AG08395 (cell line): ENCODE measurements at regions not wholly inside any gene's neighbourhood (a gene's known extent, or its start where the extent isn't known, plus 50 kb on each side); places are given as distances from the start of the nearest gene placed in this dataset.

Experiments
- DNase-seq: peaks from one replicate; pipeline ENCODE4 v3.0.0; 2012; ENCODE audit warnings: mixed read lengths, low spot score

GRCh38 chr10:130658687-130659290 is 522.6 kb downstream of the GLRX3 start:
- no peak for DNase-seq

- no peak for DNase-seq
These were observed 523.3 kb downstream of the GLRX3 start for GRCh38 chr10:130659528-130659927.

DNA sequence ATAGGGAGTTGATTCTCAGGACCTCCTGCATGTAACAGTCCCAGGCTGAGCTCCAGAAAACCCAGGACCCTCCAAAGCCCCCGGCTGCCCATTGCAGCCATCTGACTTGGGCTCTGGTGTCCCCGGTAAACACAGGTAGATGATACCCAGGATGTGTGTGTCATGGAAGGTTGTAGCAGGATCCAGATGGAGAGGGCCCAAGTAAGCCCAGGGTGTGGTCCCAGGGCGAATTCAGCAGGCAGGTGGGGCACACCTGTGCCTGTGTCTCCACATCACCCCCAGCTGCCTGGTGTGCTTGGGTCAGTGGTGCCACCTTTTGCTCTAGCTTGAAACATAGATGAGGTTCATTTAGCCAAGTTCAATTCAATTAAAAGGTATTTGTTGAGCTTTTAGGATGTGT is 524.1 kb downstream of the GLRX3 start:
- no peak for DNase-seq

DNA sequence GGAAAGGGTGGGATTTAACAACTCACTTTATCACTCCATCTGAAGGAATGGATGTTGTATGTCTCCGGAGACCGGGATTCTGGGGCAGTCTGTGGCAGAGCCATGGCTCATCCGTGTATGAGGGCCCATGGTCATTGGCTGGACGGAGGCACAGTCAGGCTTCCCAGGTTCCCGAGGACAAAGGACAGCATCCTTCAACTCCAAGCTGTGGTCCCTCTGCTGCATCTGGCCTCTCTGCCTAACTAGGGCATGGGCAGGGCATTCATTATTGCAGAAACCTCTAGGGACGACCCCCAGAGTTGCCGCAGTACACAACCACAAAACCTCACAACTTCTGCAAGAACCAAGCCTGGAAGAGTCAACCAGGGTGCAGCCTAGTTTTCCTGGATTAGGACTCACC is 525.2 kb downstream of the GLRX3 start:
- no peak for DNase-seq

GRCh38 chr10:130662775-130663174 is 526.6 kb downstream of the GLRX3 start:
- no peak for DNase-seq

DNA sequence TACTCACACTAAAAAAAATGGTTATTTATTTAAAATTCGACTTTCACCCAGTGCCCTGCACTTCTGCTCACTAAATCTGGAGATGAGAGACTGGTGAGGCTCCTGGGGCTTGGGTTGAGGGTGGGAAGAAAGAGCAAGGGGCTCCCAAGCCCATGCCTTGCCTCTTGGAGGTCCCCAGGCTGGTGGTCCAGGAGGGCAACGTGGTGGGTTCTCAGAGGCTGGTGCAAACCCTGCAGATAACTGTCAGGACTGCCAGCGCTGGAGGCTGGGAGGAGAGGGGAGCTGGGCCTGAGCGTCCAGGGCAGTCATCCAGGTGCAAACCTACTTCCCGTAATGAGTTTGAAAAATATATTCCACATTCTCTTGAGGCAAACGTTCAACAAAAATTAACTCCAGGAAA is 528.3 kb downstream of the GLRX3 start:
- no peak for DNase-seq

- no peak for DNase-seq
These were observed 530.0 kb downstream of the GLRX3 start for GRCh38 chr10:130666215-130666614.

- DNase-seq, result no peak
These were observed 550.6 kb downstream of the GLRX3 start for GRCh38 chr10:130686689-130687300.

DNA sequence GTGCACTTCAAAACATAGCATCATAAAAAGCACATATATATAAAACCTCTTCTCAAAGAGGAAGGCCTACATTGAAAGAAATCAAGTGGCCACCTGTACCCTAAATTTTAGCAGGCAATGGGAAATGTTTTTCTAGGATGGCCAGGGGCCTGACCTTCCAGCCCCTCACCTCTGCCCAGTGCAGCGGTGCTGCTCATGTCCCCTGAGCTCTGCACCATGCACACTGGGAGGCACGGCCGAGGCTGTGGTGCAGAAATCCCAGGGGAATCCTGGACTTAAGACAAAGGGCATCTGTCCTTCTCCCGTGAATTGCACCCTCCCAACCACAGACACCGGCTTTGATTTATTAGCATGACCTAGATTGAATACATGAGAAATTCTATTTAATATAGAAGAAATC is 551.4 kb downstream of the GLRX3 start:
- DNase-seq, result no peak

GRCh38 chr10:130689743-130690626 is 553.8 kb downstream of the GLRX3 start:
- DNase-seq, result no peak

GRCh38 chr10:130691776-130692175 is 555.6 kb downstream of the GLRX3 start:
- no peak for DNase-seq

DNA sequence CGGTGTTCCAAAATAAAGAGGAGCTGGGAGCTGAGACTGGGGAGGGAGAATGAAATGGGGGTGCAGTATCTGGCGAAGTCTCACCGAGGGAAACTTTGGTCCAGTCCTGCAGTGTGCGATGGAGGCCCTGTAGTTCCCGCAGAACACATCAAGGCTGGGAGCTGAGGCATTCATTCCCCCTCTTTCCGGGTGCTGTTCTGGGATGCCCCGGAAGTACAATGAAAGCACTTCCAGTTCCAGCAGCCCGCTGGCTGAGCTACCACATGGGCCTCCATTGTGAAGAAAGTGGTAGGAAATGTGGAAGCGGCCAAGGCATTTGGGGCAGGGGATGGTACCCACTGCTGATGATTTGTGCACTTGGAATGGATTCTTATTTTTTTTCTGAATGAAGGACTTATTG is 560.7 kb downstream of the GLRX3 start:
- no peak for DNase-seq

- no peak for DNase-seq
These were observed 571.3 kb downstream of the GLRX3 start for GRCh38 chr10:130707389-130707979.

GRCh38 chr10:130708465-130709070 is 572.4 kb downstream of the GLRX3 start:
- DNase-seq, result no peak

DNA sequence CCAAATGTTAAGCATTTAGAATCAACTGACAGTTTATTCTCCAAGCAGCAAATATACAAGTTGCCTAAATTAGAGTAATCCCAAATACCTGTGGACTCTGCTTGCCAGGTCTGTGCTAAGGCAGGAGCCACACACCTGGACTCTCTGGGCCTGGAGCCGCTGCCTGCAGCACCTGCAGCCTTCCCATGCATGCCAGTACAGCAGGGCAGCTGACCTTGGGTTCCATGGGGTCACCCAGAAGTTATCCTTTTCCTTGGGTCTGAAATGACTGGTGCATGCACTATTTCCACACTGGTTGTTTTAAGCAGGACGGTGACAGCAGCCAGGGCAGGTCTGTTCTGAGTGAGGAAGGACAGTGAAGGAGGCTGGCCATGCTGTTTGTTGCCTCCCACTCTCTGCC is 573.2 kb downstream of the GLRX3 start:
- no peak for DNase-seq

- no peak for DNase-seq
These were observed 574.9 kb downstream of the GLRX3 start for GRCh38 chr10:130711072-130711471.

- no peak for DNase-seq
These were observed 576.9 kb downstream of the GLRX3 start for GRCh38 chr10:130713135-130713534.

DNA sequence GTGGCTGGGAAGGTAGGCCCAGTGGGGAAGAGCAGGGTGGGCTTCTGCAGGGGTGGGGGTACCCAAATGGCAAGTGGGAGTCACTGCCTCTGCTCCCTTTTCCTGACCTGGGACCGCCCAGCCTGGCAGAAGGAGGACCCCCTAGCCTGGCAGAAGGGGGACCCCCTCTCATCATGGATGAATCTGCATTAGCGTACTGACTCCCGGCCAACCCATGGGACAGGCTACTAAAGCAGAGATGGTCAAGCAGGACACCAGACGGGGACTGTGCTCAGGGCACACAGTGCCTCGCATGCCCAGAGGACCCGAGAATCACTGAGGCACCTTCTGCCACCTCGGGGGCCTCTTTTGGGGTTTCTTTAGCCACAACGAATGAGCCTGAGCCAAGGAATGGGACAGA is 577.5 kb downstream of the GLRX3 start:
- no peak for DNase-seq

DNA sequence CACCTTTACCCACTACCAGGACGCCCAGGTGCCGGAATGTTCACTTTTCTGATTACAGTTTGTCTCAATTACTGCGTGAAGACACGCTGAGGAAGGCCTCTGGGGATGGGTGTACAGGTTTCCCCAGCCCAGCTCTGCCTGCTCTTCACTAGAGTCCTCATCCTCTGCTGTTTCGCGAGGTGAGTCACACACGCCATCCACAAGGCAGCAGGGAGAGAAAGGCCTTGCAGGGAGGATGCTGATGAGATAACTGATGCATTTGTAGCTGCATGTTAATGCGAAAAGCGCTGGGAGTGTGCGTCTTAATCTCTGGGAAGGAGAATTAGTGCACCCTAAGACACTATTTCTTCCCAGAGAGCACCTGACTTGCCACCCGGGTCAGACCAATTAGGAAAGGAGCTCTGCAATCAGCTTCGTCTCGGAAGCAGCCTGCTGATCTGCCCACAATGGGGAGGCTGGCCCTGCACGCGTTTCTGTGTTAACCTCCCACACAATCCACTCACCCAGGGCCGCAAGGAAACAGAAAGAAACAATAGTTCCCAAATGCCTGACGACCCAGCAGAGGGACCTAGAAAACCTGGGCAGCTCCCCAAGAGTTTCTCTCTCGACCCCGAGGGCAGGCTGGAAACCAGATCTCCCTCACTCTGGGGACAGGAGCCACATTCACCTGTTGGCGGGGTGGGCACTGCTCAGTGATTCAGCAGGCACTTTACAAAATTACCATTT is 578.7 kb downstream of the GLRX3 start:
- no peak for DNase-seq

DNA sequence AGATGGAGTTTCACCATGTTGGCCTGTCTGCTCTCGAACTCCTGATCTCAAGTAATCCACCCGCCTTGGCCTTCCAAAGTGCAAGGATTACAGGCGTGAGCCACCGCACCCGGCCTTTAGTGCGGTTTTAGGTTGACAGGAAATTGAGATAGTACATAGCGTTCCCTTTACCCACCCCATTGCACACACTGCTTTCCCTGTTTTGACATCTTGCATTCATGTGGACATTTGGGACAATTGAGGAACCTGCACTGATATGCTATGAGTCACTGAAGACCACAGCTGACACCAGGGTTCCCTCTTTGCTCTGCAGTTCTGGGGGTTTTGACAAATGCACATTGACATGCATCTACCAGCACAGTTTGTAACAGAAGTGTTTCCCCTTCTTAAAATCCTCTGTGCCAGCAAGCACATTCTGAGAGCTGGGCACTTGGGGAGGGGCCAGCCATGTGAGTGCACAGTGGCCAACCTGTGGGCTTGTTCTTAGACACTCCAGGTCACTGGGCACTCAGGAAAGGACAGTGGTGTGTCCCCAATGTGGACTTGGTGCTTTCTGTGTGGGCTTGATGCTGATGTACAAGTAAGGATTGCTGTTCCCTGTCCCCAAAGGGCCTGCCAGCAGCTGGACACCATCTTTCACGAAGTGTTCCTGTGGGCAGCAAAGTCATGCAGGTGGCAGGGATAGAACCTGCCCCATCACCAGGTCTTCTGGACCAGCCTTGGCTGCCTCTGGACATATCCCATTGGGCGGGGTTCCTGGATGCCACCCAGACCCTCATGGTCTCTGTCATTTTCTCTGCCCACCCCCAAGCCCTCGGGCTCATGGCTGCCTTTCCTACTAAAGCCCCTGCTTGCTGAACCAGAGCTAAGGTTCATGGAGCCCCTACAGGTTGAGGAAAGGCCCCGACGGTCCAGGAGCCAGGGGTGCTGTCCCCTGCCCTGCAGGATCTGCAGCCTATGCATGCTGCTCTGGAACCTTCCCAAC is 579.8 kb downstream of the GLRX3 start:
- DNase-seq, result no peak

GRCh38 chr10:130717083-130717482 is 580.9 kb downstream of the GLRX3 start:
- no peak for DNase-seq
